NCI-H82 treated with DMSO at 0.1 percent for 48 hours (cell line): ENCODE measurements at regions not wholly inside any gene's neighbourhood (a gene's known extent, or its start where the extent isn't known, plus 50 kb on each side); places are given as distances from the start of the nearest gene placed in this dataset.

Experiments used
- DNase-seq: peaks from one replicate; lab custom pipeline; 2025; ENCODE audit not compliant: unreplicated experiment; lab: John Stamatoyannopoulos, UW

DNA sequence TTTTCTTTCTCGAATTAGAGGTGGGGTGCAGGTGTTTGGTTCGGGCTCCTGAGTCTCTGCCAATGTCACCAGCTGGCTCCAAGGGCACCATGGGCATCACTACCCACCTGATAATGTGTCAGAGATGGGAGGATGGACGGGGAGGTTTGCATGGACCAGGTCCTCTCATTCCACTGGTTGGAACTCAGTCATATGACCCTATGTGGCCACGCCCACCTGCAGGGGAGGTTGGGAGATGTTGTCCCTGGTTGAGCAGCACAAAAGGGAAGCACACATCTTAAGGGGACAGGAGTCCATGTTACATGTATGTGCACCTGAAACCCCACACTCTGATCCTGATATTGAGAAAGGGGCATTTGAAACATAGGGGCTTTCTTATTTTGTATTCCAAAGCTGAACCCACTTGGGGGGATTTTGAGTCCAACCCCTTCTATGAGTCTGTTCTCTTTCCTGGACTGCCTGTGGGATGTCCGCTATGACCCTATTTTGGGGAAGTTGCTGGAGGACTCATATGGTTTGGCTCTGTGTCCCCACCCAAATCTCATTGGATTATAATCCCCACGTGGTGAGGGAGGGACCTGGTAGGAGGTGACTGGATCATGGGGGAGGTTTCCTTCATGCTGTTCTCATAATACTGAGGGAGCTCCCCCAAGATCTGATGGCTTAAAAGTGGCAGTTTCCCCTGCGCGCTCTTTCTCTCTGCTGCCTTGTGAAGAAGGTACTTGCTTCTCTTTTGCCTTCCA is 66.9 kb upstream of the BAIAP2L1 start:
- no peak for DNase-seq

DNA sequence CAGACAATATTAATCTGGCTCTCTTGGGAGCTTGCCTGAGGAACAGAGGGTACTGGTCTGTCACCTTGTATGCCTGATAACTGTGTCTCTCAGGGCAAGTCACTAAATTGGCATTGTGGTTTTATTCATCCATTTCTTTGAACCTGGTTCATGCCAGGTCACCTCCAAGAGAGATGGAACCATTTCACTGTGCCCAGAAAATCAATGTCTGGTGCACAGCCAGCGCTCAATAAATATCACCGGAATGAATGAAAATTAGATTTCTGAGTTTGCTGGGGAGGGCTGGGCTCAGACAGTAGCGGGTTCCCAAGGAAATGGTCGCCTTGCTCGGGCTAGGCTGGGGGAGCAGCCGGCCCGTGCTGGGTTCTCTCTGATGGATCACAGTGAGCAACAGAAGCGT is 64.1 kb upstream of the BAIAP2L1 start:
- no peak for DNase-seq

DNA sequence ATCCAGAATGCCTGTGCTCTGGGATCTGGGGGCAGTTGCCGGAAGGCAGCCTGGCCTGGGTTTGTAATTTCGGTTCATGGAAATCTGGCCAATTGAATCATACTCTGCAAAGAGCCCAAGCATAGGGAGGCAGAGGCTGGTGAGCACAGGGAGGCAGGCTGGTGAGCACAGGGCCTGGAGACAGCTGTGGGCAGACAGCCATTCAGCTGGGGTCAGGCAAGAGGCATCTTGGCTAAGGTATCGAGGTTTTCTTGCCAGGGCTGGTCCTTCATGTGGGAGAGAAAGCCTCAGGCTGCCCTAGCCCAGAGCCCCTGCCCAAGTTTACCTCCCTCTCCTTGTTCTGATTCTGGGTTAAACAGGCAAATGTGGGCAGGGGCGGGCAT is 63.7 kb upstream of the BAIAP2L1 start:
- no peak for DNase-seq

DNA sequence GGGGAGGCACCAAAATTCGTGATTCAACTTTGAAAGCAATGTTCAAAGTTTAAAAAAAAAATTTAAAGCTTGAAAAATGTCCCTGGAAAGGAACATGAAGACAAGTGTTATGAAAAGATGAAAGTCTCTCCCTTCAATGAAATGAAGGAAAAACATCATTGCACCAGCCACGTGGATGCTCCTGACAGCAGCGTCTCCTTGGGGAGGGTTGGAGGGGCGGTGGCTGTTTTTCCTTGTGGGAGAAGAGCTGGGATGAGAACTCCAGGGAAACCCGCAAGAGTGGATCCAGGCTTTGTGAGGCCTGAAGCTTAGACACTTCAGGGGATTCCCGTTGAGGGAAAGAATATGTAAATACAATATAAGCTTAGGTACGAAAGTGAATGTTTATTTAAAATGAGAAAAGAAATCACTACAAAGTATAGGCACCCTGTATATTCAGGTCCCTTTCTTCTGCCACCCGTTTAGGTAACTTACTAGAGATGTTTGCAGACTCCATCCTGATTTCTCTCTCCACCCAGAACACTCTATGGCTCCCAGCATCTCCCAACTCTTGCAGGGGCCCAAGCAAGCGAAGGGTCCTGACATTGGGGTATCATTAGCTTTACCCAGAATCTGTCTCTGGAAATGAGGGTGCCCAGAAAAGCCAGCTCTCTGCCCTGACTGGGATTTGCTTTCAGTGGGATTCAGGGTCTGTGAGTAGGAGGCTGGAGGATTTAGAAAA is 63.1 kb upstream of the BAIAP2L1 start:
- no peak for DNase-seq

DNA sequence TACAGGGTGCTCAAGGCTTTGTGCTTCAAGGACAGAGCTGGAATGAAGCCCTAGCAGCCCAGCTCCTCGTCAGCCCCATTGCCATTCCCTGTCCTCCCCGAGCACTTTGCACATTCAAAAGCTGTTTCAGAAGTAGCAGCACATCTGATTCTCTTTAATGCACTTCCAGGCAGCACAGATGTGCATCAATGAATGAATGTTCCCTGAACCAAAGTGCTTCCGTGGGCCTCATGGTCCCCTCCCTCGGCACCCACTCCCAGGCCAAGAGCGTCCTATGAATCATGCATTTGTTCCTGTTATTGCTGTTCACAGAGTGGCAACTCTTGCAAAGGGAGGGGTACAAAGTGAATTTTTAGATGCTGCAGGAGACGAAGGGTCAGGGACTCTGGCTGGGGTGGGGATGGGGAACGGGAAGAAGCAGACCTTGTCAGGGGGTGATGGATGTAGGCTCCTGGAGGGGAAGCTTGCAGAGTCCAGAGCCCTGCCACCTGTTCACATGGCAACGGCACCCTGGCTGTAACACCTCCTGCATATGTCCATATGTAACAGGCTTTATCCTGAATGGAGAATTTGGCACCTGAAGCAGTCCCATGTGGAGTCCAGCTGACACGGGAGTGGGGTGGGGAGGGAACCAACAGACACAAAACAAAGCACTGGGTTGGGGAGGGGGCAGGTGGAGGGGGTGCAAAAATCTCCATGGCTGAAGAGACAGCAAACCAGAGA is 62.2 kb upstream of the BAIAP2L1 start:
- no peak for DNase-seq

DNA sequence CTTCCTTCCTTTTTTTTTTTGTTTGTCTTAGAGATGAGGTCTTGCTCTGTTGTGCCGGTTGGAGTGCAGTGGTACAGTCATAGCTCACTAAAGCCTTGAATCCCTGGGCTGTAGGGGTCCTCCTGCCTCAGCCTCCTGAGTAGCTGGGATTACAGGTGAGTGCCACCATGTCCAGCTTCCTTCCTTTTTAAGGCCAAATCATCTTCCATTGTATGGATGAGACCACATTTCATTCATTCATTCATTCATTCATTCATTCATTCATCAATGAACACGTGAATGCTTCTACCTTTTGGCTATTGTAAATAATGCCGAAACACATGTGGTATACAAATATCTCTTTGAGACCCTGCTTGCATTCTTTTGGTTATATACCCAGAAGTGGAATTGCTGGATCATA is 60.0 kb upstream of the BAIAP2L1 start:
- DNase-seq = no peak

DNA sequence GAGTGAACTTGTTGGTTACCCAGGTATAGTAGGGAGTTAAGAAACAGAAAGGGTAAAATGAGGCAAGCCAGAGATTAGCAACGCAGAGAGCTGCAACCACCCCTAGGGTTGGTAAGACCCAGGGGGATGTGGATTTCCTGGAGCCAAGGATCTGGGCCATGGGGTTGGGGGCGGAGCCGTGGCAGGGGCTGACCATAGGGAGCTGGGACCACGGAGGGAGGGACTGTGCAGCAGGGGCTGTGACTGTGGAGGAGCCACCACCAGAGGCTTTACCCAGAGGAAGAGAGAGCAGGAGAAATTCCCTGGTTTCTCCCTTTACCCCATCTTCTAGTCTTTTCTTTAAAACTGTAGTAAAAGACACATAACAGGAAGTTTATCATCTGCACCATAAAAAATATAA is 58.6 kb upstream of the BAIAP2L1 start:
- DNase-seq = no peak

DNA sequence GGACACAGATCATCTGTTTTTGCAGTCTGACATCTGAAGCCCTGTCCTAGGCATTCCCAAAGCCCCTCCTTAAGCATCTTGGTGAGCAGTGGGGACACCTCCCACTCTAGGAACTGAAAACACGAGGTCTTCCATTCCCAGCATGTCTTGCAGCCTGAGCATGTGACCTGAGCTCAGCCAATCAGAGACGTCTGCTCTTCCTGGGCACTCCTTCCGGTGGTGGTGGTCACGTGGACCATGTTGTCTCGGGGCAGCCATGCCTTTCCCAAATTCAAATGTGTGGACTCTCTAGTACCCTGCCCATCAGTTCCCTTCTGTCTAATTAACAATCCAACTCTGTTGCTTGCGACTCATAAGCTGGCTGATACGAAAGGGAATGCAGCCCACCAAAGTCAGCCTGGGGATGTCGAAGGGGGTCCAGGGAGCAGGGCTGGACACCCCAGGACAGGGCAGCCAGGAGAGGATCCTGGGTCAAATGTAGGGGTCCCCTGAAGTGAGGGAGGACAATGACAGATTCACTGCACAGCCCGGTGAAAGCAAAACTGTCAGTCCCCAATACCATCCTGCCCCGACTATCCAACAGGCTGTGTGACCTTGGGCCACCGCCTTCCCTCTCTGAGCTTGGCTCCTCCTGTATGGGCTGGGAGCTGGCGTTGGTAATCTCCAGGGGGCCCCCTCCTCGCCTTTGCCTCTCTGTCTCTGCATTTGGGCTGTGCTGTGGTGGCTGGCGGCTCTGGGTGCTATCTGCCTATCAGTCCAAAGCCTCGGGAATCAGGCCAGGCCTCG is 57.4 kb upstream of the BAIAP2L1 start:
- no peak for DNase-seq

DNA sequence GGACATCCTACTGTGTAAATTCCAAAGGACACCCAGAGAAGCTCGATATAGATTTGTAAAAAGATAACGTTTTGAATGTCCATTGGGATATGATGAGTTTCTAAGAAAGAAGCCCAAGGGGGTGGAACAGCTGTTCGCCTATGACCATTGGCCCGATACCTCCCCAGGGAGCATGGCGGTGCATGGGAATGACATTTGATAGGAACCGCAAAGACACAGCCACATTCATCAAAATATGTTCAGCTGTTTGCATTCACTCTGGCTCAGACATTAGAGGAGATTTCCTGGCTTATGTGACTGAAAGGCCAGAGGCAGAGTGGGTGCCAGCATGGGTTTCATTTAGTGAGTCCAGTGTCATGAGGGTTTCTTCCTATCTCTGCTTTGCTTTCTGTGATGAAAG is 56.0 kb upstream of the BAIAP2L1 start:
- DNase-seq = no peak

DNA sequence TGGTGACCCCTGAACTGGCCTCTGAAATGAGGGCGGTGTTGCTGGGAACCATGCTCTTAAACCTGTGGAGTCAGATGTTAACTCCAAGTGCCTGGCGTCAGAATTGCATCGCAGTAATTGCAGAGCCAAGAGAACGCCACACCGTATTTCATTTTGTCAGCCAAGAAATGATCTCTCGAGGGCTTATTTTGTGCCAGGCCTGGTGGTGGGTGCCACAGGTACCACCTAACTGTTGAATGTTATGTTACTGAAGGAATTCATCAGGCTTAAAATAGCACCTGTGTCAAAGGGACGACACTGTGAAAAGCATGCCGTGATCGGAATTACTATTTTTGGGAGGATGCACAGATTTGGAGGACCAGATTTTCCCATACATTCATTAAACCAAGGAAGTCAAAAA is 51.9 kb upstream of the BAIAP2L1 start:
- DNase-seq = no peak
